LNCaP clone FGC (cell line): ENCODE measurements at regions not wholly inside any gene's neighbourhood (a gene's known extent, or its start where the extent isn't known, plus 50 kb on each side); places are given as distances from the start of the nearest gene placed in this dataset.

Source experiments
- DNase-seq: peaks from one replicate; pipeline ENCODE4 v3.0.0-alpha.2; 2011; ENCODE audit warnings: low read depth
- H3K4me3 ChIP-seq: 2 replicates; pipeline ENCODE4 v1.5.1; 2011; ENCODE audit warnings: mild to moderate bottlenecking, low read depth, low read length, control low read depth
- CTCF ChIP-seq: IDR thresholded peaks from 2 replicates; pipeline ENCODE4 v1.5.1; 2012; ENCODE audit warnings: mild to moderate bottlenecking; ENCODE audit not compliant: control insufficient read depth, insufficient read depth; ENCODE audit errors: extremely low read depth

GRCh38 chr15:66838671-66839239, 136.7 kb downstream of the SMAD6 start:
- DNase-seq, result no peak
- peak; percentile 33; the same call in 1 of the 2 replicates for TF ChIP-seq CTCF
- no peak overlapping the region for H3K4me3 ChIP-seq

- DNase-seq, result no peak
- TF ChIP-seq CTCF, result no peak
- H3K4me3 ChIP-seq, result no peak overlapping the region
Measured at GRCh38 chr15:66839506-66840112, 137.6 kb downstream of the SMAD6 start.

GRCh38 chr15:66840615-66841390, 138.8 kb downstream of the SMAD6 start:
- TF ChIP-seq CTCF, result no peak
- DNase-seq, result no peak
- H3K4me3 ChIP-seq, result no peak overlapping the region

GRCh38 chr15:66841953-66842681, 140.1 kb downstream of the SMAD6 start:
- DNase-seq, result no peak
- no peak for TF ChIP-seq CTCF
- H3K4me3 ChIP-seq, result no peak overlapping the region

- no peak overlapping the region for H3K4me3 ChIP-seq
- no peak for TF ChIP-seq CTCF
- DNase-seq, result no peak
Measured at GRCh38 chr15:66842710-66843441, 140.8 kb downstream of the SMAD6 start.

- TF ChIP-seq CTCF, result no peak
- H3K4me3 ChIP-seq, result no peak overlapping the region
- DNase-seq, result no peak
Measured at GRCh38 chr15:66843581-66843980, 141.5 kb downstream of the SMAD6 start.
